ENCODE measurements at regions not wholly inside any gene's neighbourhood (a gene's known extent, or its start where the extent isn't known, plus 50 kb on each side); places are given as distances from the start of the nearest gene placed in this dataset.

DNA sequence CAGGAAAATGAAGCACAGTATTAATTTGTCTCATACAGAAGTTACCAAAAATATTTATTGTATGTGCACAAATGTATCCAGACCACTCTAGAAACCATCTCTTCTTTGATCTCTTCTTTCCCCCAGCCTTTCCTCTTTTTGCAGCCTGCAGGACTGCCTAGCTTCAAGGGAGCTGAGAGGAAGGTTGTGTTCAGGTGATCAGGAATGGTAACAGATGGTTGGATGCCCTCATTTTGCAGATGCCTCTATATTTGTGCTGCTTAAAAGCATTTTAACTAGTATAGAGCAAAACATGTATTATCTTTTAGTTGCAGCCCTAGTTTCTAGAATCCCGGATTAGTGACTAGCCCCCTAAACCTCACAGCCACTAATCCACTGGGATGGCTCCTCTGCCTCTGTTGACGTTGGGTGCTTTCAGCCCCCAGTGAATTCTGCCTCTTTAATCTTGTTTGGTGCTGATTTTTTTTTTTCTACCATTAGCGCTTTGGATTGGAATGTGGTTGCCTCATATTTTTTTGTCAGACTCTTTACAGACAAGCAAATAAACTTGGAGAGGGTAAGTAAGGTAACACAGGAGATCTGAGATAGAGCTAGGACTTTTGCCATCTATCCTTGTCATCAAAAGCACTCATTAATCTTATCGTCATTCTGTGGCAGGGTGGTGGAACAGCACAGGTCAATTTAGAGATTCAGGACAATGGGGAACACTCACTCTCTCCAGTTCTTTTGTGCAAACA lies 103.8 kb upstream of the NDUFV2 start (continued):
- TF ChIP-seq DMBX1 (CRISPR knock-in tag; IDR thresholded peaks at IDR 0.05; ENCODE audit: borderline replicate concordance) (peak; percentile 25; the same call in 1 of the 2 replicates), ETV6 (IDR thresholded peaks at IDR 0.05; ENCODE audit: borderline replicate concordance in 1 of 2, low read depth in 2 of 2, low read length in 1 of 2) (no peak), ETV6 (CRISPR knock-in tag; IDR thresholded peaks at IDR 0.05; ENCODE audit: borderline replicate concordance) (no peak), ZNF780A (CRISPR knock-in tag; IDR thresholded peaks at IDR 0.05) (no peak), HCFC1 (IDR thresholded peaks at IDR 0.05; ENCODE audit: low read depth, low read length) (no peak), NFIC (IDR thresholded peaks at IDR 0.05) (no peak), ZNF644 (tag; IDR thresholded peaks at IDR 0.05; ENCODE audit: low read depth) (no peak; the same call in 1 of the 2 replicates), CEBPB (tag; IDR thresholded peaks at IDR 0.05) (peak; percentile 69), ZNF217 (CRISPR knock-in tag; IDR thresholded peaks at IDR 0.05) (no peak), BCL6 (CRISPR knock-in tag; IDR thresholded peaks at IDR 0.05) (no peak), RUNX1 (IDR thresholded peaks at IDR 0.05; ENCODE audit: low read depth) (no peak), ZEB2 (IDR thresholded peaks at IDR 0.05) (peak; percentile 83; the same call in 1 of the 2 replicates), BRD9 (IDR thresholded peaks at IDR 0.05; ENCODE audit: low read depth, partially characterized antibody) (peak; percentile 48), HMGN3 (IDR thresholded peaks at IDR 0.05; ENCODE audit: borderline replicate concordance, extremely low read depth, insufficient read length, low read depth, low read length) (peak; percentile 37), GABPB1 (CRISPR knock-in tag; IDR thresholded peaks at IDR 0.05) (no peak), SP1 (CRISPR knock-in tag; IDR thresholded peaks at IDR 0.05) (no peak), NR1H2 (CRISPR knock-in tag; IDR thresholded peaks at IDR 0.05) (no peak), CCNT2 (IDR thresholded peaks at IDR 0.05; ENCODE audit: borderline replicate concordance, extremely low read depth, insufficient read length, low read depth, low read length) (peak; percentile 57), ZNF354B (CRISPR knock-in tag; IDR thresholded peaks at IDR 0.05) (no peak), TSHZ1 (CRISPR knock-in tag; IDR thresholded peaks at IDR 0.05) (peak; percentile 97), PCBP1 (IDR thresholded peaks at IDR 0.05; ENCODE audit: low read depth, low read length, poor library complexity, severe bottlenecking) (no peak)
- TF ChIP-seq, protein P1, sequence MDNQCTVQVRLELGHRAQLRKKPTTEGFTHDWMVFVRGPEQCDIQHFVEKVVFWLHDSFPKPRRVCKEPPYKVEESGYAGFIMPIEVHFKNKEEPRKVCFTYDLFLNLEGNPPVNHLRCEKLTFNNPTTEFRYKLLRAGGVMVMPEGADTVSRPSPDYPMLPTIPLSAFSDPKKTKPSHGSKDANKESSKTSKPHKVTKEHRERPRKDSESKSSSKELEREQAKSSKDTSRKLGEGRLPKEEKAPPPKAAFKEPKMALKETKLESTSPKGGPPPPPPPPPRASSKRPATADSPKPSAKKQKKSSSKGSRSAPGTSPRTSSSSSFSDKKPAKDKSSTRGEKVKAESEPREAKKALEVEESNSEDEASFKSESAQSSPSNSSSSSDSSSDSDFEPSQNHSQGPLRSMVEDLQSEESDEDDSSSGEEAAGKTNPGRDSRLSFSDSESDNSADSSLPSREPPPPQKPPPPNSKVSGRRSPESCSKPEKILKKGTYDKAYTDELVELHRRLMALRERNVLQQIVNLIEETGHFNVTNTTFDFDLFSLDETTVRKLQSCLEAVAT (IDR thresholded peaks at IDR 0.05) = peak; percentile 31 to 55; a peak in 1 of 4 replicates
- TF ChIP-seq, protein P2, sequence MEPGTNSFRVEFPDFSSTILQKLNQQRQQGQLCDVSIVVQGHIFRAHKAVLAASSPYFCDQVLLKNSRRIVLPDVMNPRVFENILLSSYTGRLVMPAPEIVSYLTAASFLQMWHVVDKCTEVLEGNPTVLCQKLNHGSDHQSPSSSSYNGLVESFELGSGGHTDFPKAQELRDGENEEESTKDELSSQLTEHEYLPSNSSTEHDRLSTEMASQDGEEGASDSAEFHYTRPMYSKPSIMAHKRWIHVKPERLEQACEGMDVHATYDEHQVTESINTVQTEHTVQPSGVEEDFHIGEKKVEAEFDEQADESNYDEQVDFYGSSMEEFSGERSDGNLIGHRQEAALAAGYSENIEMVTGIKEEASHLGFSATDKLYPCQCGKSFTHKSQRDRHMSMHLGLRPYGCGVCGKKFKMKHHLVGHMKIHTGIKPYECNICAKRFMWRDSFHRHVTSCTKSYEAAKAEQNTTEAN (CRISPR knock-in tag; IDR thresholded peaks at IDR 0.05) = no peak

Data from K562 (cell line).